ENCODE measurements at regions not wholly inside any gene's neighbourhood (a gene's known extent, or its start where the extent isn't known, plus 50 kb on each side); places are given as distances from the start of the nearest gene placed in this dataset.

GRCh38 chr13:76210262-76210661 is 574.1 kb downstream of the LMO7 start:
- DNase-seq (ENCODE audit: low read depth), result peak; percentile 10

- no peak for DNase-seq (ENCODE audit: low read depth)
Observed at GRCh38 chr13:76198568-76199163, 562.5 kb downstream of the LMO7 start.

- no peak for DNase-seq (ENCODE audit: low read depth)
Observed at GRCh38 chr13:76189882-76190519, 553.9 kb downstream of the LMO7 start.

GRCh38 chr13:76175961-76176725 is 540.0 kb downstream of the LMO7 start:
- DNase-seq (ENCODE audit: low read depth), result no peak

DNA sequence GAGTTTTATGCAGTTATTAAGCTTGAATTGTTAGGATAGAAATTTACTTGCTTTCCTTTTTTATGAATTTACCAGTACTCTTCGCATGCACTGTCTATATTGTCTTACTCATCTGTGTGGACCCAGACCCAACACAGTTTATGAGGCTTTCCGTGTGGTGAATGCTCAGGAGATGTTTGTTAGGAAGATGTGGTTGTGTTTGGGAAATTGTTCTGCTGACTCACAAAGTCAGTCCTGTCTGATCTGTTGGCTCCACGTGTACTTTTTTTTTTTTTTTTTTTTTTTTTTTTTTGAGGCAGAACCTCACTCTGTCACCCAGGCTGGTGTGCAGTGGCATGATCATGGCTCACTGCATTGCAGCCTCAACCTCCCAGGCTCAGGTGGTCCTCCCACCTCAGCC is 532.5 kb downstream of the LMO7 start:
- no peak for DNase-seq (ENCODE audit: low read depth)

- DNase-seq (ENCODE audit: low read depth), result peak; percentile 20
Observed at GRCh38 chr13:76164290-76164689, 528.2 kb downstream of the LMO7 start.

DNA sequence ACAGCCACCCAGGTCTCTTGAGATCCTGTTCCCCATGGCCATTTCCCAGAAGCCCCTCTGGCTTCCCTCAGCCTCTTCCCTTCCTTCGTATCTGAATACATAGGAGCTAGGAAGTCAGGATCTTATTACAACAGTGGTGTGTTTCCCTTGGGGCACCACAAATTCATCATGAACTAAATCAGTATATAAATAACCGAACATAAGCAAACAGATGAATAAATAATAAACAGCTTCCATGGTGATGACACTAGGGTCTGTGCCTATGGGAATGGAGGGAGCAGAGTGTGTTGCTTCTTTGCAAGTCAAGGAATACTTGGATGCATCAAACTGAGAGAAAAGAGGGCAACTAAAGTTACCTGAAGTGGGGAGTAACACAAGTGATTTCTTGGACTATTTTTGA is 527.6 kb downstream of the LMO7 start:
- peak; percentile 13 for DNase-seq (ENCODE audit: low read depth)

GRCh38 chr13:76160961-76161925 is 525.1 kb downstream of the LMO7 start:
- DNase-seq (ENCODE audit: low read depth), result peak; percentile 7

DNA sequence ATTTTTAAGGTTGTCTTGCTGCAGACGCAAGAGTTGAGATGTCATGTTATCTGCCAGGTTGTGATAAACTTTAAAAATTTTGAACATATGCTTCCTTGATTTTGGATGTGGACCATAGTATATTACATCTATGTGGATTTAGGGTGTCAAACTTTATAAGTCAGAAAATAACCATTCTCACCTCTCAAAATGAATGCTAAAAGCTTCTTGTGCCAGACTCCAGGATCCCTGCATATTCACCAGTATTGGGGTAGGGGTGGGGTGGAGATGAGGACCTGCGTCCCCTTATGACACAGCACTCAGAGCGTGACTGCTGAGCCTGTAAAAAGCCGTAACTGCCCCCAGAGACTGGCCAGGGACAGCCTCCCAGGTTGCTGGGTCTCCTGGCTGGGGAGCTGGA is 524.4 kb downstream of the LMO7 start:
- DNase-seq (ENCODE audit: low read depth), result no peak

GRCh38 chr13:76157926-76158325 is 521.8 kb downstream of the LMO7 start:
- no peak for DNase-seq (ENCODE audit: low read depth)

- no peak for DNase-seq (ENCODE audit: low read depth)
Observed at GRCh38 chr13:76153239-76153638, 517.1 kb downstream of the LMO7 start.

DNA sequence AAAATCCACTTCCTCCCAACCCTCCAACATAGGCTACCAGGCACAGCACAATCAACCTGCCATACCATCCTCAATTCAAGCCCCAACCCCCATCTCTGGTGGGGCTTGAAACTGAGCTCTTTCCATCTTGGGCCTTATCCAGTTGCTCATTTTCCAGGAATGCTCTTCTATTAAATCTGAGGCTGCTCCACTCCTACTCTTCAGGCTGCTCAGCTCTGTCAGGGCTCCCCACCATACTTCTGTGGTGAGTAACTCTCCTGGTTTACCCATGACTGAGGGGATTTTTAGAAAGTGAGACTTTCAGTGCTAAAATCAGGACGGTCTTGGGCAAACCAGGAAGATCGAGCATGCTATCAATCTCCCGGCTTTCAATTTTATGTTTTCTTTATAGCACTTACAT is 512.8 kb downstream of the LMO7 start:
- peak; percentile 13 for DNase-seq (ENCODE audit: low read depth)

DNA sequence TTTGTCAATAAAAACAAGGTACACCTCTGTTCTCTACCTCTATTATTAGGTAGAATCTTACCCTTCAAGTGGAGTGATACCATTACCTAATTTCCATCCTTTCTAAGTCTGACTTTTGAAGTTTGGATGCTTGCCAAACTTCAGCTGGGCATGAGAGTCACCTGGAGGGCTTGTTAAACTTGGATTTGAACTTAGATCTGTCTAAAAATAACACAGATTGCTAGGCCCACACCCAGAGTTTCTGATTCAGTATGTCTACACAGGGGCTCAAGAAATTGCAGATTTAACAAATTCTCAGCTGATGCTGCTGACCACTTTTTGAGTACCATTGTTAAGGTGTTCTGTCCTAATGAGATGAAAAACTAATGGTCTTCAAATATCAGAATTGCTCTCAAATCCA is 512.2 kb downstream of the LMO7 start:
- no peak for DNase-seq (ENCODE audit: low read depth)

DNA sequence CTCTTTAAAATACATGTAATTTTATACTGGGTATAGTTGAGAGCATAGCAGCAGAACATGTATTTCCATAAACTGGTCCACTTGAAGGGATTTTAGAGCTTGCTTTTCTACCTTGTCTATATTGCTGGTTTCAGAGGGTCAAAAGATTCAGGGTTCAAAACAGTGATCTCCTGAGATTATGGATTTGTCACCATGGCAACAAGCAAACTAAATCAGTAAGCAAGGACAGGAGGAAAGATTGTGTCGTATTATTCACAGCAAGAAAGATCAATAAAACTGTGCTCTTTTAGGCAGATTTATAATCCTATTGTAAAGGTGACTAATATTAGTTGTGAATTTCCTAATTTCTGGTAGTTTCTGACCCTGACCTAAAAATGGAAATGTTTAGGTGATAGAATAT is 496.4 kb downstream of the LMO7 start:
- DNase-seq (ENCODE audit: low read depth), result no peak

DNA sequence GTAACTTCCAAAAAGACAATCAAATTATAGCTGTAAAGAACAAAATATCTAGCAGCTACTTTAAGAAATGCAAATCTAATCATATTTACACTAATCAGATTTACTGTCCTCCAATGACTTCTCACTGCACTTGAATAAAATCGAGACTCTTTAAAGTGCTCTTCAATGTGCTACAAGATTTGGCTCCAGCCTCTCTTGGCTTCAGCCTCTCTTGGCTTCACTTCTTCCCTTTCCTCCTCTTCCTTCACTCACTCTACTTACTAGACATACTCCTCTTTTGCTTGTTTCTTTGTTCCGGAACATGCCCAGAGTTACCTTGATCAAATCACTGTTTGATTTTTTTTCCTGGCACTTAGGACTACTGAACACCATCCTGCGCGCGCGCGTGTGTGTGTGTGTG is 495.4 kb downstream of the LMO7 start:
- no peak for DNase-seq (ENCODE audit: low read depth)

DNA sequence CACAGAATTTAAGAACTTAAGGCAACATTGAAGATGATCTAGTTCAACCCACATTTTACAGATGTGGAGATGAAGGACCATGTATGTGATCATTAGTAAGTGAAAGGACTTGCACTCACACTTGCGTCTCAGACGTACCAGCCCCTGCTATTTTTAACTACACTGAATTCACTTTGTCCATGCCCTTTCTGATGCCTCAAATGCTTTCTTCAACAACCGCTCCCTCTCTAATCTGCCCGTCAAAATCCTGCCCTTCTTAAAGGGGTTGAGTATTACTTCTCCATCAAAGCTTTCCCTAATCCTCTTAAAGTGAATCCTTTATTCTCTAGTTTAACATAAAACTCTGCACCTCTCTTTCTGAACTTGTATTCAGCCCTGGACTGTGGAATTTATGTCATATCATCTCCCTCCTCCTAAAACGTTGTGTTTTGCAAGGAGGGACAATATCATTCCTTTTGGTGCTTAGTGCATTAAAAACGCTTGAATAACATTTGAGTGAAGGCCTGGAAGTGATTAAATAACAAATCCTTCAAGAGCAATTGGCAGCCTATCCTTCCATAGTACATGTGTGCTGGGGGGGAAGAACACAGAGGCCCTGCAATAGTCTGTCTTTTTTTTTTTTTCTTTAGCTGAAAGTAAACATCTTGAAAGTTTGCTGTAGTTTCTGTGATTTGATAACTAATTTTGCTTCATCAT is 493.3 kb downstream of the LMO7 start:
- peak; percentile 39 for DNase-seq (ENCODE audit: low read depth)

DNA sequence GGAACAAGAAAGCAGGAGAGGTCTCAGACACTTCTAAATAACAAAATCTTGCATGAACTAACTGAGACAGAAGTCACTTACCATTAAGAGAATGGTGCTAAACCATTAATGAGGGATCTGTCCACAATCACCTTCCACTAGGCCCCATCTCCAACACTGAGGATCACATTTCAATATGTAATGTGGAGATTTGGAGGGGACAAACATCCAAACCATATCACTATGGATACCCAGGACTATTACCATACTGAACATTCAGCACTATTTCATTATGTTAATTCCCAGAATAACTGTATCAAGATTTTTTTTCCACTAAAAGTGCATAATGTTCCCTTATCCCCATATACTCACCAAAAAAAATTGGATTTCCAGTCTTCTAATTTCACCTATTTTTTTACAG is 491.8 kb downstream of the LMO7 start:
- no peak for DNase-seq (ENCODE audit: low read depth)

GRCh38 chr13:76123548-76123947 is 487.4 kb downstream of the LMO7 start:
- no peak for DNase-seq (ENCODE audit: low read depth)

DNA sequence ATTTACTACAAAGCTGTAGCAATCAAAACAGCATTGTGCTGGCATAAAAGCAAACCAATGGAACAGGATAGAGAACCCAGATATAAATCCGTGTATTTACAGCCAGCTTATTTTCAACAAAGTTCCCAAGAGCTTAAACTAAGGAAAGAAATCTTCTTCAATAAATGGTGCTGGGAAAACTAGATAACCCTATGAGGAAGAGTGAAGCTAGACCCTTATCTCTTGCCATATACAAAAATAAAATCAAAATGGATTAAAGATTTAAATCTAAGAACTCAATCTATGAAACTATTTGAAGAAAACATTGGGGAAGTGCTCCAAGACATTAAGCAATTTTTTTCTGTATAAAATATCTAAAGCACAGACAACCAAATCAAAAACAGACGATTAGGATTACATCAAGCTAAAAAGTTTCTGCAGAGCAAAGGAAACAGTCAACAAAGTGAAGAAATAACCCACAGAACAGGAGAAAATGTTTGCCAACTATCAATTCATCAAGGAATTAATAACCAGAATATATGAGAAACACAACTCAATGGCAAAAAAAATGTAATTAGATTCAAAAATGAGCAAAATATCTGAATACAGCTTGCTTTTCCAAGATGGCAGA is 480.7 kb downstream of the LMO7 start:
- DNase-seq (ENCODE audit: low read depth), result peak; percentile 64

GRCh38 chr13:76106763-76107162 is 470.6 kb downstream of the LMO7 start:
- DNase-seq (ENCODE audit: low read depth), result no peak

DNA sequence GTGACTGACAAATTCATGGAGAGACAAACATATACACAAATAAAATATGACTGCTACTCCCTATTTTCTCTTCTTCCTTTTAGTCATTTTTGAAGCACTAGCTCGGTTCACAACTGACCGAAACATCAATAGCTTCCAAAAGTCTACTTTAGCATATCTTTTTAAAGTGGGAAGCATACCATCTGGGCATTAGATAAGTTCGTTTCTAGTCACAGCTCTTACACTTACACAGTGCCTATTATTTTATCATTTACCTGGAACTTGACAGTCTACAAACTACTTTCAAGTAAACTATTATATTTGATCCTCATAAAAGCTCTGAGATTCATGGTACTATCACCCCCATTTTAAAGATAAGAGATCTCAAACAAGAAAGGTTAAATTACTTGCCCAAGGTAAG is 458.5 kb downstream of the LMO7 start:
- no peak for DNase-seq (ENCODE audit: low read depth)
